Panc1 (cell line): ENCODE measurements at regions not wholly inside any gene's neighbourhood (a gene's known extent, or its start where the extent isn't known, plus 50 kb on each side); places are given as distances from the start of the nearest gene placed in this dataset.

Experiments
- POLR2AphosphoS5 ChIP-seq: IDR thresholded peaks from 2 replicates; pipeline ENCODE4 v1.6.1; 2012; ENCODE audit warnings: mild to moderate bottlenecking, low read depth, low read length, moderate library complexity
- TF ChIP-seq, protein P1 (sequence below): fragments of 450-650 bp; IDR thresholded peaks from 2 replicates; pipeline ENCODE4 v1.5.1; 2017; ENCODE audit warnings: mild to moderate bottlenecking
- TF ChIP-seq, protein P2 (sequence below), 2 experiments: IDR thresholded peaks; 2 replicates each; pipeline ENCODE4 v1.6.1; 2011 to 2012; ENCODE audit warnings: low read depth in 2 of 2, control low read depth in 1 of 2, low read length in 1 of 2, mild to moderate bottlenecking in 1 of 2, moderate library complexity in 1 of 2; ENCODE audit not compliant: insufficient read depth in 1 of 2

DNA sequence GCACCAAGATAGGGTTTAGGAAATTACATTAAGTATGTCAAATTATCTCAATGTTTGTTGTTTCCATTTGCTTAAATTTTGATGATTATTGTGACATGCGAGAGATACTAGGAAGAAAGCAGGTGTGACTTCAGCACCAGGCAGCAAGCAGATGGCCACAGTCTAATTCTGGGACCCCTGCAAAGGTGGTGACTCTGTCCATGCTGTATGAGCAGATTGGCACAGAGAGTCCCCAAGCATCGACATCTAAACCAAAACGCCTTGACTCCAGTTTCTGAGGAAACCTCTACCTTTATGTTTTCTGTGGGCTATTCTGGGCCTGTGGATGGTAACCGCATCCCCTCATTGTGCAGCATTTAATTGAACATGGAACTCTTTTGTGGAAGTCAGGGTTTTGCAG is 670.1 kb upstream of the TMEM132C start:
- TF ChIP-seq, protein P1, sequence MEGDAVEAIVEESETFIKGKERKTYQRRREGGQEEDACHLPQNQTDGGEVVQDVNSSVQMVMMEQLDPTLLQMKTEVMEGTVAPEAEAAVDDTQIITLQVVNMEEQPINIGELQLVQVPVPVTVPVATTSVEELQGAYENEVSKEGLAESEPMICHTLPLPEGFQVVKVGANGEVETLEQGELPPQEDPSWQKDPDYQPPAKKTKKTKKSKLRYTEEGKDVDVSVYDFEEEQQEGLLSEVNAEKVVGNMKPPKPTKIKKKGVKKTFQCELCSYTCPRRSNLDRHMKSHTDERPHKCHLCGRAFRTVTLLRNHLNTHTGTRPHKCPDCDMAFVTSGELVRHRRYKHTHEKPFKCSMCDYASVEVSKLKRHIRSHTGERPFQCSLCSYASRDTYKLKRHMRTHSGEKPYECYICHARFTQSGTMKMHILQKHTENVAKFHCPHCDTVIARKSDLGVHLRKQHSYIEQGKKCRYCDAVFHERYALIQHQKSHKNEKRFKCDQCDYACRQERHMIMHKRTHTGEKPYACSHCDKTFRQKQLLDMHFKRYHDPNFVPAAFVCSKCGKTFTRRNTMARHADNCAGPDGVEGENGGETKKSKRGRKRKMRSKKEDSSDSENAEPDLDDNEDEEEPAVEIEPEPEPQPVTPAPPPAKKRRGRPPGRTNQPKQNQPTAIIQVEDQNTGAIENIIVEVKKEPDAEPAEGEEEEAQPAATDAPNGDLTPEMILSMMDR: no peak
- no peak for TF ChIP-seq POLR2AphosphoS5
- TF ChIP-seq, protein P2, sequence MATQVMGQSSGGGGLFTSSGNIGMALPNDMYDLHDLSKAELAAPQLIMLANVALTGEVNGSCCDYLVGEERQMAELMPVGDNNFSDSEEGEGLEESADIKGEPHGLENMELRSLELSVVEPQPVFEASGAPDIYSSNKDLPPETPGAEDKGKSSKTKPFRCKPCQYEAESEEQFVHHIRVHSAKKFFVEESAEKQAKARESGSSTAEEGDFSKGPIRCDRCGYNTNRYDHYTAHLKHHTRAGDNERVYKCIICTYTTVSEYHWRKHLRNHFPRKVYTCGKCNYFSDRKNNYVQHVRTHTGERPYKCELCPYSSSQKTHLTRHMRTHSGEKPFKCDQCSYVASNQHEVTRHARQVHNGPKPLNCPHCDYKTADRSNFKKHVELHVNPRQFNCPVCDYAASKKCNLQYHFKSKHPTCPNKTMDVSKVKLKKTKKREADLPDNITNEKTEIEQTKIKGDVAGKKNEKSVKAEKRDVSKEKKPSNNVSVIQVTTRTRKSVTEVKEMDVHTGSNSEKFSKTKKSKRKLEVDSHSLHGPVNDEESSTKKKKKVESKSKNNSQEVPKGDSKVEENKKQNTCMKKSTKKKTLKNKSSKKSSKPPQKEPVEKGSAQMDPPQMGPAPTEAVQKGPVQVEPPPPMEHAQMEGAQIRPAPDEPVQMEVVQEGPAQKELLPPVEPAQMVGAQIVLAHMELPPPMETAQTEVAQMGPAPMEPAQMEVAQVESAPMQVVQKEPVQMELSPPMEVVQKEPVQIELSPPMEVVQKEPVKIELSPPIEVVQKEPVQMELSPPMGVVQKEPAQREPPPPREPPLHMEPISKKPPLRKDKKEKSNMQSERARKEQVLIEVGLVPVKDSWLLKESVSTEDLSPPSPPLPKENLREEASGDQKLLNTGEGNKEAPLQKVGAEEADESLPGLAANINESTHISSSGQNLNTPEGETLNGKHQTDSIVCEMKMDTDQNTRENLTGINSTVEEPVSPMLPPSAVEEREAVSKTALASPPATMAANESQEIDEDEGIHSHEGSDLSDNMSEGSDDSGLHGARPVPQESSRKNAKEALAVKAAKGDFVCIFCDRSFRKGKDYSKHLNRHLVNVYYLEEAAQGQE (IDR thresholded peaks at IDR 0.05; ENCODE audit: insufficient read depth in 1 of 2, low read depth in 2 of 2, low read length in 1 of 2): no peak
